ENCODE measurements at regions not wholly inside any gene's neighbourhood (a gene's known extent, or its start where the extent isn't known, plus 50 kb on each side); places are given as distances from the start of the nearest gene placed in this dataset.

DNA sequence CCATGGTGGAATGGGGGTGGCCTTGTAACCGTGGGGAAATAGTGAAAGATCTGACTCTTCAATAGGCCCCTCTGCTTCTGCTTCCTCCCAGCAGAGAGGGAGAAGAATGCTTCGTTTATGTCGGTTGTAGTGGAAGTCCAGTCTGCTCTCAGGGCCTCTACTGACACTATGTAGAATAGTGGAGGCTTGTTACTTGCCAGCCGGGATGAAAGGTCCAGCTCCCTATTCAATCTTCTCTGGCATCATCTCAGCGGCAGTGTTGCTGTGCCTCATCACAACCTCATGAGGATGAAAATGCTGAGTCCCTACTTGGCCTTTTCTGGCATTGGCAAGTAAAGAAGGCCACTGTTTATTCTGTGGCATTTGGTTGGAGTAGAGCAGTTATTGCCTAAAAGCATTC lies 820.9 kb upstream of the TENM4 start:
- TF ChIP-seq, protein P1, sequence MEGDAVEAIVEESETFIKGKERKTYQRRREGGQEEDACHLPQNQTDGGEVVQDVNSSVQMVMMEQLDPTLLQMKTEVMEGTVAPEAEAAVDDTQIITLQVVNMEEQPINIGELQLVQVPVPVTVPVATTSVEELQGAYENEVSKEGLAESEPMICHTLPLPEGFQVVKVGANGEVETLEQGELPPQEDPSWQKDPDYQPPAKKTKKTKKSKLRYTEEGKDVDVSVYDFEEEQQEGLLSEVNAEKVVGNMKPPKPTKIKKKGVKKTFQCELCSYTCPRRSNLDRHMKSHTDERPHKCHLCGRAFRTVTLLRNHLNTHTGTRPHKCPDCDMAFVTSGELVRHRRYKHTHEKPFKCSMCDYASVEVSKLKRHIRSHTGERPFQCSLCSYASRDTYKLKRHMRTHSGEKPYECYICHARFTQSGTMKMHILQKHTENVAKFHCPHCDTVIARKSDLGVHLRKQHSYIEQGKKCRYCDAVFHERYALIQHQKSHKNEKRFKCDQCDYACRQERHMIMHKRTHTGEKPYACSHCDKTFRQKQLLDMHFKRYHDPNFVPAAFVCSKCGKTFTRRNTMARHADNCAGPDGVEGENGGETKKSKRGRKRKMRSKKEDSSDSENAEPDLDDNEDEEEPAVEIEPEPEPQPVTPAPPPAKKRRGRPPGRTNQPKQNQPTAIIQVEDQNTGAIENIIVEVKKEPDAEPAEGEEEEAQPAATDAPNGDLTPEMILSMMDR (IDR thresholded peaks at IDR 0.05; ENCODE audit: low read depth, low read length, poor library complexity, severe bottlenecking) = no peak
- no peak for TF ChIP-seq EZH2phosphoT487 (IDR thresholded peaks at IDR 0.05; ENCODE audit: borderline replicate concordance, low read length)
